Activated T-cell treated with anti-CD3 and anti-CD28 coated beads, Interleukin-2, amount 50 U/mL, for 4 hours (primary cell): ENCODE measurements at regions not wholly inside any gene's neighbourhood (a gene's known extent, or its start where the extent isn't known, plus 50 kb on each side); places are given as distances from the start of the nearest gene placed in this dataset.

ENCODE experiments used
- ATAC-seq, 2 donors: fragments of 200-7000 bp; cut with Tn5 transposase; one replicate each; pipeline ENCODE4 v1.10.0; 2021
- DNase-seq: peaks from one replicate; pipeline ENCODE4 v3.0.0-alpha.2; 2020
- H3K27me3 Mint-ChIP-seq: one replicate; pipeline ENCODE4 v1.8.0; 2021; ENCODE audit warnings: low read depth, mixed read lengths
- H3K36me3 Mint-ChIP-seq: one replicate; pipeline ENCODE4 v1.8.0; 2022; ENCODE audit warnings: mixed read lengths; ENCODE audit not compliant: insufficient read depth
- H3K4me1 Mint-ChIP-seq: one replicate; pipeline ENCODE4 v1.8.0; 2021; ENCODE audit warnings: low read depth, mixed read lengths
- H3K4me3 Mint-ChIP-seq: one replicate; pipeline ENCODE4 v1.8.0; 2021; ENCODE audit warnings: mild to moderate bottlenecking, moderate library complexity, mixed read lengths
- H3K9me3 Mint-ChIP-seq: one replicate; pipeline ENCODE4 v1.8.0; 2021; ENCODE audit warnings: mixed read lengths

DNA sequence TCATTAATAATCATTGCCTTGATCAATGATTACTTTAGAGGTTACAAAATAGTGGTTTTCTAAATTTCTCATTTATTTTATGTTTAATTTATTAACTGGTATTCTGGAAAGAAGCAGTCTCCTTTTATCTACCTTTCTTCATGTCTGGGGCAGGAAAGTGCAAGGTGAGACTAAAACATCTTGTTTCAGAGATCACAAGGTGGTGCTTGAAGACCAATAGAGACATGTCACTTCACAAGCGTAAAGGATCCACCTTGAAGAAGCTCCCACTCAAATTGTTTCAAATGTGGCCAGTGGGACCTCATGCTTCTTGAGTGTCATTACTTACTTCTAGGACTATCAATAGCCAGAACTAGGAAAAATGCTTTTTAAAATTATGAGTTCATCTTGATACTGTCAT, 1568.7 kb downstream of the RPA4 start:
- Mint-ChIP-seq H3K27me3 (no peaks in the 10 kb centered on the region), H3K9me3 (no peaks in the 10 kb centered on the region), H3K4me1 (no peaks in the 10 kb centered on the region), H3K36me3 (no peaks in the 10 kb centered on the region), H3K4me3 (no peak overlapping the region)
- DNase-seq, result no peak
- ATAC-seq, result no peak

DNA sequence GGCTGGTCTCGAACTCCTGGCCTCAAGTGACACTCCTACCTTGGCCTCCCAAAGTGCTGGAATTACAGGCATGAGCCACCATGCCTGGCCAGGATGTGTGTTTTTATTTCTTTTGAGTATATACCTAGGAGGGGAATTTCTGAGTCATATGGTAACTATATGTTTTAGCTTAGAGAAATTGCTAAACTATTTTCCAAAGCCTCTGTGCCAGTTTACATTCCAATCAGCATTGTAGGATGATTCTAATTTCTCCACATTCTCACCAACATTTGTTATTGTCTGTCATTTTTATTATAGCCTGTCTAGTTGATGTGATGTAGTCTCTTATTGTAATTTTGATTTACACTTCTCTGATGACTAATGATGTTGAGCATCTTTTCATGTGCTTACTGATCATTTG, 1576.0 kb downstream of the RPA4 start:
- no peaks in the 10 kb centered on the region for H3K9me3 Mint-ChIP-seq
- no peaks in the 10 kb centered on the region for H3K27me3 Mint-ChIP-seq
- ATAC-seq (no peak), DNase-seq (no peak)
- H3K4me1 Mint-ChIP-seq, result no peaks in the 10 kb centered on the region
- no peaks in the 10 kb centered on the region for H3K36me3 Mint-ChIP-seq
- H3K4me3 Mint-ChIP-seq, result no peak overlapping the region

DNA sequence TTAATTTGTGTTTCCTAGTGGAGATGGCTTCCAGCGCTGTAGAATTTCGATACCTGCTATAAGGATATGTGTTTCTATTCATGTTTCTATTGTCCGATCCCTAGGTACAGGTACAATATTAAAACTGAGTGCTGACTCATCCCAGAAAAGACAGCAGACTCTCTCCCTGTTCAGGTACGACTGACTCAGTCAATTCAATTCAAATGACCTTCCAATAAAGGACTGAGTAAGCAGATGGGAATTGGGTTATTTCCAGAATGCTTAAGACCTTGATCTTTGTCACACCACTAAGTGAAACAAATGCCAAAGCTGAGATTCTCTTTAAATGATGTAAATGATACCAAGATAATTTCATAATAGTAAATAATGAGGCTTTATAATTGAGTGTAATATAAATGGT, 1596.9 kb downstream of the RPA4 start:
- H3K27me3 Mint-ChIP-seq, result no peaks in the 10 kb centered on the region
- no peak for ATAC-seq

DNA sequence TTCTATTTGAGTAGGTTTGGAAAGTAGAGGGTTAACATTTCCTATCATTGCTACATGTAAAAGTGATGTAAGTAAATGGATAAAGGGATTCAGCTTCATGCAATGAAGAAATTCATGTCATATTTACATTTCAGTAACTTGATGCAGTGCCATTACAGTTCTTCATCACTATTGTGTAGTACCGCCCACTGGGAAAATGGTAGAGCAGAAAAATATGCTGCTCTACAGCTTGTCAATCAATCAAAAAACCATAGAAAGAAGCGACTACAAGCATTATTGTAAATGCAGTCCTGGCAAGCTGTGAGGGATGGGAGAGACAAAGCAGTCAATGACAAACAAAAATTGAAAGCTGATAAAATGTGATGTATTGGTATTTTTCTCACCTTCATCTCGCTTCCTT, 1597.9 kb downstream of the RPA4 start:
- ATAC-seq (no peak), DNase-seq (no peak)
- Mint-ChIP-seq H3K4me1 (no peaks in the 10 kb centered on the region), H3K27me3 (no peaks in the 10 kb centered on the region), H3K4me3 (no peak overlapping the region), H3K9me3 (no peaks in the 10 kb centered on the region), H3K36me3 (no peaks in the 10 kb centered on the region)

More for the DNA sequence above, 1596.9 kb downstream of the RPA4 start:
- no peaks in the 10 kb centered on the region for H3K36me3 Mint-ChIP-seq
- H3K9me3 Mint-ChIP-seq, result no peaks in the 10 kb centered on the region
- H3K4me3 Mint-ChIP-seq, result no peak overlapping the region
- no peaks in the 10 kb centered on the region for H3K4me1 Mint-ChIP-seq
- DNase-seq, result no peak

DNA sequence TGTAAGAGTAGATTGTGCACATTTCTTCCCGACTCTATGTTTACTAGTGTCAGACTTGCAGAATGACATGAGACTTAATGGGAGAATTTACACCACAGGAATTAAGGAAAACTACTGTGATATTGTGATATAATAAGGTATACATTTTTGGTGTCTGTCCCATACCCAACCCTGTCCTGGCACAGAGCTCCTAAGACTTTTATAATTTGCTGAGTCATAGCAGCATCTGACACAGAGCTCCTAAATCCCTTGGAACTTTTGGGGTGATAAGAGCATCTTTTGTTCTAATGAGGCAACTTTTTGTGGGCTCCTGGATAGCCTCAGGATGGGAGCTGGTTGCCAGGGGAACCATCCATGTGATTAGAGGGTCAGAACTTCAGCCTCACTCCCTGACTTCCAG, 1607.0 kb downstream of the RPA4 start:
- Mint-ChIP-seq H3K36me3 (no peaks in the 10 kb centered on the region), H3K27me3 (no peaks in the 10 kb centered on the region), H3K4me1 (no peaks in the 10 kb centered on the region), H3K4me3 (no peak overlapping the region), H3K9me3 (no peaks in the 10 kb centered on the region)
- no peak for DNase-seq
- ATAC-seq, result no peak

DNA sequence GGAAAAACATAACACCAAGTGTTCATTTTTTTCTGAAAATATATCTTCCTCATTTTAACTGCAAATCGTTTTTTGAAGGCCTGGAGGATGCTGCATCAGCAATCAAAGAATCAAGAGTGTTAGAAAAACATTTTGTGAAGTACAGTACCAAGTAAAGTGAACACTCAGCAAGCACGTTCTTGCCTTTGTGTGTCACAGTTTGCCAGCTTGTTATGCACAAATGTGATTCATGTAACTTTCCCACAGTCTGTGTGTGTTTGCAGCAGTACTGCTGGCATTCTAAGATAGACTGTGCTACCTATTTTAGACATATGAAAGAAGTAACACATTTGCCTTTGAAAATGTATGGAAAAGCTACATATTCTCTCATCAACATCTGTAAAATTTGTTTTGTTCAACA, 1617.7 kb downstream of the RPA4 start:
- Mint-ChIP-seq H3K36me3 (no peaks in the 10 kb centered on the region), H3K4me1 (no peaks in the 10 kb centered on the region), H3K27me3 (no peaks in the 10 kb centered on the region), H3K4me3 (no peak overlapping the region), H3K9me3 (no peaks in the 10 kb centered on the region)
- ATAC-seq, result no peak
- DNase-seq, result no peak

DNA sequence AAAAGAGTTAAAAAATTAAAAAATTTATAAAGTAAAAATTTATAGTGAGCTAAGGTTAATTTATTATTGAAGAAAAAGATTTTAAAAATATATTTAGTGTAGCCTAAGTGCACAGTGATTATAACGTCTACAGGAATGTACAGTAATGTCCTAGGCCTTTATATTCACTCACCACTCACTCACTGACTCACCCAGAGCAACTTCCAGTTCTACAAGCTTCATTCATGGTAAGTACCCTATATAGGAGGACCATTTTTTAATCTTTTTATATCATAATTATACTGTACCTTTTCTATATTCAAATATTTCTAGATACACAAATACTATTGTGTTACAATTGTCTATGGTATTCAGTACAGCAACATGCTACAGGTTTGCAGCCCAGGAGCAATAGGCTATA, 1623.2 kb downstream of the RPA4 start:
- H3K4me3 Mint-ChIP-seq, result no peak overlapping the region
- no peak for DNase-seq

DNA sequence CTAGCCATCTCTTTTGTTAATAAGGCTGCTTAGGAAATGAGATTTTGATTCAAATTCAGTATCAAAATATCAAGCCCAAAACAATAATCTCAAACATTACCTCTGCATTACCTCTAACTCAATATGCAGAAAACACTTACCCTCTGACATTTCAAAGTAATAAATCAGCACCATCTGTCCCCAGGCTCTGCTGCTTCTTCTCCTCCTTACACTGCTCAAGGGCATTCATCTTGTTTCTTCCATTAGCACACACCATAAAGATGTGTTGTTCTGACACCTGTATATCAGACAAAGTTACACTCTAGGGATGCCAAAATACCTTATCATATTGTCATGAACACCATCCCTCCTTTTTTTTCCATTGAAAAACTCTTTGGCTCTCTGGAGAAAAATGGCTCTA, 1630.3 kb downstream of the RPA4 start:
- Mint-ChIP-seq H3K27me3 (no peaks in the 10 kb centered on the region), H3K4me3 (no peak overlapping the region), H3K36me3 (no peaks in the 10 kb centered on the region), H3K9me3 (no peaks in the 10 kb centered on the region), H3K4me1 (no peaks in the 10 kb centered on the region)
- no peak for DNase-seq
- no peak for ATAC-seq

More for the DNA sequence above, 1623.2 kb downstream of the RPA4 start:
- Mint-ChIP-seq H3K4me1 (no peaks in the 10 kb centered on the region), H3K9me3 (no peaks in the 10 kb centered on the region), H3K27me3 (no peaks in the 10 kb centered on the region), H3K36me3 (no peaks in the 10 kb centered on the region)
- ATAC-seq, result no peak

DNA sequence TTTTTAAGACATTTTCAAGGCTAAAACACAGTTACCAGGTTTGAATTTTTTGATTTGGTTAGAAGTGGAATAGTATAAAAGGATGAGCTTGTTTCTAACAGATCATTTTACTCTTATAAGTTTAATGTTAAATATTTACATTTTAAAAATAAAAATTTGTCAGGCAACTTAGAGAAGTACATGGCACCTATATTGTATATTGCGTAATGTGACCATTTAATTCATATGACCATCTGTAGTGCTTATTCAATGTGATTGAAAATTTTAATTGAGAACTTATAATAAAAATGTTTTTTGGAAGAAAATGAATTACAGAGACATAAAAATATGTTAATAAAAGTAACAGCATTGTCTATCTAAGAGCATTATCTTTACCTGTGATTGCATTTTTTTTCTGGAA, 1632.4 kb downstream of the RPA4 start:
- H3K27me3 Mint-ChIP-seq, result no peaks in the 10 kb centered on the region
- no peak for DNase-seq
- no peaks in the 10 kb centered on the region for H3K9me3 Mint-ChIP-seq
- no peak overlapping the region for H3K4me3 Mint-ChIP-seq
- no peak for ATAC-seq
- H3K4me1 Mint-ChIP-seq, result no peaks in the 10 kb centered on the region
- no peaks in the 10 kb centered on the region for H3K36me3 Mint-ChIP-seq

DNA sequence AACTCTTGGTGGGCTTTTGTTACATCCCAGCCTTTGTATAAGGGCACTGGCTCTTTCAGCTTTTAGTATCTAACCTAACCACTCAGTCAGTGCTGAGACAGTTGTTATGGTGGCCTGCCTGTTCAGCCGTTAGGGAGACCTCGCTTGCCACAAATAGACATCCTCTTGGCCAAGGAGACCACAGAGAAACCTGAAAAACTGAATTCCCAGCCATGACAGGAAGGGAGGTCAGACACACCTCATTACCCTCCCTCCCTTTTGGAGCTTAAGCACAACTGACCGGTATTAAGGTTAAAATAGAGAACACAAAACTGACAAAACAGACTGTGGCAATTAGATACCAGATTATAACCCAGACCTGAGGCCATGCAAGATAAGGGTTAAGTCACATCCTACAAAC, 1639.3 kb downstream of the RPA4 start:
- ATAC-seq, result no peak
- H3K27me3 Mint-ChIP-seq, result no peaks in the 10 kb centered on the region
- no peak for DNase-seq
- no peaks in the 10 kb centered on the region for H3K4me1 Mint-ChIP-seq
- H3K4me3 Mint-ChIP-seq, result no peak overlapping the region
- no peaks in the 10 kb centered on the region for H3K9me3 Mint-ChIP-seq
- H3K36me3 Mint-ChIP-seq, result no peaks in the 10 kb centered on the region

DNA sequence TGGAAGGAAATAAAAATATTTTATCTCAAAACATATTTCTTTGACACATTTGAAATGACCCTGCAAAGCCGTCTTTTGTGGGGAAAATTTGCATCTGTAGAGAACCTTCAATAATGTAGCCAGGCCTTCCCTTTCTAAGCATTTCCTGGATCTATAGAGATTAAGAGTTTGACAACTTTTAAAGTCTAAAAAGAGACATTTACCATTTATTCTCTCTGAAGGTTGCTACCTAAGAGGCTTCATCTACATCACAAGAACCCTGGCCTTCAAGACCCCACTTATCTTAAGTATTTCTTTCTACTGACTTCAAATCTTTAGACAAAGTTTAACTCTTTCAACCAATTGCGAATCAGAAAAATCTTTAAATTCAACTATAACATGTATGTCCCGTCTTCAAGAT, 1639.8 kb downstream of the RPA4 start:
- DNase-seq, result no peak
- no peaks in the 10 kb centered on the region for H3K27me3 Mint-ChIP-seq
- ATAC-seq, result no peak
- no peak overlapping the region for H3K4me3 Mint-ChIP-seq
- no peaks in the 10 kb centered on the region for H3K4me1 Mint-ChIP-seq
- H3K9me3 Mint-ChIP-seq, result no peaks in the 10 kb centered on the region
- no peaks in the 10 kb centered on the region for H3K36me3 Mint-ChIP-seq

DNA sequence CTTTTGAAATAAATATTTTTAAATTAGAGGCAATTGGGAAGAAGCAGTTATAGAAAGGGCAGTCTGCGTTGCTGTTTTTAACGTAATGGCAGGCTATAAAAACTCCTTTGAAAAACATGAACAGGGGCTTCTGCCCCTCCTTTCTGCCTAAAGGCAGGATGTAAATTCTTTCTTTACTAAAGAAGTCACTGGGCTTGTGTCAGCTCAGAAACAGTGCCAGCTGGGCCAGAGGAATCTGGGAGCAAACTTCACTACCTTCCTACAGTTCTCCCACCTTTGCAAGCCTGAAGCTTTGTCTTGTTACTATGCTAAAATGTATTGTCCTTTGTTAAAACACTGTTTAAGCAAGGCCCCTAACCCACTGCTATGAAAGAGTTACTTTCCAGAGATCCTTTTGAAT, 1664.8 kb downstream of the RPA4 start:
- no peaks in the 10 kb centered on the region for H3K4me1 Mint-ChIP-seq
- H3K27me3 Mint-ChIP-seq, result no peaks in the 10 kb centered on the region
- no peak for ATAC-seq
- H3K4me3 Mint-ChIP-seq, result no peak overlapping the region
- H3K36me3 Mint-ChIP-seq, result no peaks in the 10 kb centered on the region
- H3K9me3 Mint-ChIP-seq, result no peaks in the 10 kb centered on the region
- no peak for DNase-seq

DNA sequence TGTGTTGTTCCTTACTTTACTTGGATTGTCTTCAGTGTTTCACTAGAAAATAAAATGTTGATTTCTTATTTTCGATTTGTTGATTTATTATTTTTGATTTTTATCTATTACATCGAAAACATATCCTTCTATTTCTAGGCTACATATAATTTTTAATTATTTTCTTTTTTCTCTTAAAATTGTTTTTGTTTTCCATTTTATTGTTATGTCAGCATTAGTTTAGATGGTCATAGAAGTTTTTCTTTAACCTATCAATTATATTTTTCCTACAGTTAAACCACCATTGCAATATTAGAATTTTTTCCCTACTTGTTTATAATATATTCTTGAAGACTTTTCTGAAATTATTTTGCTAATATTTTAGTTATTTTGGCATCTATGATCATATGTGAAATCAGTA, 1685.1 kb downstream of the RPA4 start:
- Mint-ChIP-seq H3K4me3 (no peak overlapping the region), H3K9me3 (no peaks in the 10 kb centered on the region), H3K4me1 (no peaks in the 10 kb centered on the region), H3K27me3 (no peaks in the 10 kb centered on the region), H3K36me3 (no peaks in the 10 kb centered on the region)
- DNase-seq, result no peak
- ATAC-seq, result no peak

DNA sequence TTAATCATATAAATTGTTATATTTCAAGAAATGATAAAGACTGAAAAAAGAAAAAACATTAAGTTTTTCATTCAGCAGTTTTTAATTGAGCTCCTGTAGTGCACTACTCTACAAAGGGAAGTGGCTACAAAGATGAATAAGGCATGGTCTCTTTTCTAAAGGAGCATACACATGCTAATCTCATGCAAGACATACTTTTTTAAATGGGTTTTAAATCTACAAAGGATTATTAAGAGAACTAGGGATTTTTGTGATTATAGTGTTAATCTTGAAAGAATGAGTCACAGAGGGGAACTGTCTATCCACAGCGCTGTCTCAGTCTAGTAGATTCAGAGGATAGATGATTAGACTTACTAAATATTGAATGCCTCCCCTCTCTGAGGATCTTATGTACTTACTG, 1722.2 kb downstream of the RPA4 start:
- Mint-ChIP-seq H3K9me3 (no peaks in the 10 kb centered on the region), H3K27me3 (no peaks in the 10 kb centered on the region), H3K4me1 (no peaks in the 10 kb centered on the region), H3K36me3 (no peaks in the 10 kb centered on the region), H3K4me3 (no peak overlapping the region)
- ATAC-seq (no peak), DNase-seq (no peak)

DNA sequence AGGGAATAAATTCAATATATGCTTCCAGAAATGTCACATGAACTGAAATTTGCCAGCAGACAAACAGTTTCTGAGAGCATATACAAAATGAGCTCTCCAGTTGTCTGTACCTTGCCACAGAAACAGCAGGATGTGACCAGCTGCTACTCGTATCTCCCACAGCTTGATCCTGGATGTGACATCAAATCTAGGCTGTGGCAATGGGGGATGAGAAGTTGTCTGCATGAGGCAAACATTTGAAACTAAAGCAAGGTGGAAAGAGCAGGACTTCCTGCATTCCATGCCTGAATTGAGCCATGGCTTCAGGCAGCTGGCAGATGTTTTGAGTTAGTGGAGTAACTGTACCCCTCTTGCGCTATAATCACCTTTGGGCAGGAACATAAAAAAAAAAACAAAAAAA, 1724.0 kb downstream of the RPA4 start:
- no peaks in the 10 kb centered on the region for H3K9me3 Mint-ChIP-seq
- DNase-seq, result no peak
- no peak overlapping the region for H3K4me3 Mint-ChIP-seq
- no peaks in the 10 kb centered on the region for H3K4me1 Mint-ChIP-seq
- no peak for ATAC-seq
- H3K36me3 Mint-ChIP-seq, result no peaks in the 10 kb centered on the region
- H3K27me3 Mint-ChIP-seq, result no peaks in the 10 kb centered on the region

DNA sequence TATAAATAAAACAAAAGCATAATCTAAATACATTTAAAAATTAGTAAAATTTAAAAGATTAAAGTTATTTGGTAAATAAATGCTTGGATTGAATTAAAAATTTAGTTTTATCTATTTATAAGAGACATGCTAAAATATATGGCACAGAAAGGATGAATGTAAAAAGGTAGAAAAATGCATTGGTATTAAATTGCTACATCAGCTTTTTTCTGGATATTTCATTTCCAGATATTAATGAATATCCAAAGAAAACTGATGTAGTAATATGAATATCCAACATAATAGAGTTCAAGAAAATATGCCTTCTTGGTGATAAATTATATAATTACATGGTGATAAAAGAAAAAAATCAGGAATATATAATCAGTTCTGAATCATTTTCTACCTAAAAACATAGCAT, 1743.9 kb downstream of the RPA4 start:
- DNase-seq (no peak), ATAC-seq (no peak)
- Mint-ChIP-seq H3K27me3 (no peaks in the 10 kb centered on the region), H3K9me3 (no peaks in the 10 kb centered on the region), H3K4me1 (no peaks in the 10 kb centered on the region), H3K4me3 (no peak overlapping the region), H3K36me3 (no peaks in the 10 kb centered on the region)
